ENCODE measurements at regions not wholly inside any gene's neighbourhood (a gene's known extent, or its start where the extent isn't known, plus 50 kb on each side); places are given as distances from the start of the nearest gene placed in this dataset.
"Not testable (repeated sequence)": the region's sequence is repeated elsewhere in the genome, so short reads cannot be mapped to it uniquely, and the experiment has no call there.

GRCh38 chr7:120054376-120055100 is 218.4 kb upstream of the KCND2 start:
- DNase-seq, result no peak

- no peak for DNase-seq
These were observed 217.7 kb upstream of the KCND2 start for GRCh38 chr7:120055300-120055699.

- no peak for DNase-seq
These were observed 216.7 kb upstream of the KCND2 start for GRCh38 chr7:120056227-120056626.

- DNase-seq, result no peak
These were observed 213.3 kb upstream of the KCND2 start for GRCh38 chr7:120059641-120060040.

- no peak for DNase-seq
These were observed 212.7 kb upstream of the KCND2 start for GRCh38 chr7:120060281-120060680.

- DNase-seq, result no peak
These were observed 212.1 kb upstream of the KCND2 start for GRCh38 chr7:120060875-120061274.

GRCh38 chr7:120064565-120064964 is 208.4 kb upstream of the KCND2 start:
- DNase-seq, result no peak

GRCh38 chr7:120066898-120067297 is 206.1 kb upstream of the KCND2 start:
- not testable (repeated sequence) for DNase-seq

- no peak for DNase-seq
These were observed 202.8 kb upstream of the KCND2 start for GRCh38 chr7:120070201-120070600.

- DNase-seq, result no peak
These were observed 195.2 kb upstream of the KCND2 start for GRCh38 chr7:120077777-120078176.

- no peak for DNase-seq
These were observed 194.0 kb upstream of the KCND2 start for GRCh38 chr7:120079022-120079421.

GRCh38 chr7:120079704-120080103 is 193.3 kb upstream of the KCND2 start:
- no peak for DNase-seq

- not testable (repeated sequence) for DNase-seq
These were observed 186.5 kb upstream of the KCND2 start for GRCh38 chr7:120086468-120086867.

- no peak for DNase-seq
These were observed 183.0 kb upstream of the KCND2 start for GRCh38 chr7:120089968-120090367.

GRCh38 chr7:120091807-120092206 is 181.2 kb upstream of the KCND2 start:
- DNase-seq, result no peak

- DNase-seq, result no peak
These were observed 176.0 kb upstream of the KCND2 start for GRCh38 chr7:120097020-120097419.

GRCh38 chr7:120097774-120098173 is 175.2 kb upstream of the KCND2 start:
- DNase-seq, result no peak

- DNase-seq, result no peak
These were observed 164.6 kb upstream of the KCND2 start for GRCh38 chr7:120108376-120108775.

- no peak for DNase-seq
These were observed 162.8 kb upstream of the KCND2 start for GRCh38 chr7:120110169-120110568.

GRCh38 chr7:120114626-120115025 is 158.3 kb upstream of the KCND2 start:
- no peak for DNase-seq

GRCh38 chr7:120123528-120123927 is 149.4 kb upstream of the KCND2 start:
- no peak for DNase-seq

- DNase-seq, result no peak
These were observed 141.7 kb upstream of the KCND2 start for GRCh38 chr7:120131096-120131839.

GRCh38 chr7:120138497-120138896 is 134.5 kb upstream of the KCND2 start:
- no peak for DNase-seq

GRCh38 chr7:120156476-120156875 is 116.5 kb upstream of the KCND2 start:
- DNase-seq, result no peak

GRCh38 chr7:120160166-120160565 is 112.8 kb upstream of the KCND2 start:
- no peak for DNase-seq
